ENCODE measurements at regions not wholly inside any gene's neighbourhood (a gene's known extent, or its start where the extent isn't known, plus 50 kb on each side); places are given as distances from the start of the nearest gene placed in this dataset.
"Not testable (repeated sequence)": the region's sequence is repeated elsewhere in the genome, so short reads cannot be mapped to it uniquely, and the experiment has no call there.

- H3K4me3 ChIP-seq (ENCODE audit: low read depth, low read length) = not testable (repeated sequence)
These were observed 1740.6 kb upstream of the DEFB115 start for GRCh38 chr20:29516847-29517246.

GRCh38 chr20:29519610-29520241 is 1737.7 kb upstream of the DEFB115 start:
- not testable (repeated sequence) for H3K4me3 ChIP-seq (ENCODE audit: low read depth, low read length)

- not testable (repeated sequence) for H3K4me3 ChIP-seq (ENCODE audit: low read depth, low read length)
These were observed 1723.8 kb upstream of the DEFB115 start for GRCh38 chr20:29533566-29534177.

- not testable (repeated sequence) for H3K4me3 ChIP-seq (ENCODE audit: low read depth, low read length)
These were observed 1690.4 kb upstream of the DEFB115 start for GRCh38 chr20:29566901-29567635.

- H3K4me3 ChIP-seq (ENCODE audit: low read depth, low read length) = not testable (repeated sequence)
These were observed 1689.8 kb upstream of the DEFB115 start for GRCh38 chr20:29567671-29568070.

GRCh38 chr20:29570126-29570525 is 1687.3 kb upstream of the DEFB115 start:
- H3K4me3 ChIP-seq (ENCODE audit: low read depth, low read length) = not testable (repeated sequence)

- H3K4me3 ChIP-seq (ENCODE audit: low read depth, low read length) = not testable (repeated sequence)
These were observed 1667.9 kb upstream of the DEFB115 start for GRCh38 chr20:29589530-29589929.

- not testable (repeated sequence) for H3K4me3 ChIP-seq (ENCODE audit: low read depth, low read length)
These were observed 1653.3 kb upstream of the DEFB115 start for GRCh38 chr20:29604163-29604562.

GRCh38 chr20:29606171-29606570 is 1651.3 kb upstream of the DEFB115 start:
- not testable (repeated sequence) for H3K4me3 ChIP-seq (ENCODE audit: low read depth, low read length)

GRCh38 chr20:29629395-29629794 is 1628.1 kb upstream of the DEFB115 start:
- H3K4me3 ChIP-seq (ENCODE audit: low read depth, low read length) = not testable (repeated sequence)

All from iPS-11a (cell line).